Activated CD8-positive, alpha-beta T cell treated with anti-CD3 and anti-CD28 coated beads for 36 hours (primary cell): ENCODE measurements at regions not wholly inside any gene's neighbourhood (a gene's known extent, or its start where the extent isn't known, plus 50 kb on each side); places are given as distances from the start of the nearest gene placed in this dataset.

Experiments
- ATAC-seq: fragments of 200-7000 bp; cut with Tn5 transposase; one replicate; pipeline ENCODE4 v1.10.0; 2021; ENCODE audit warnings: mild to moderate bottlenecking, moderate library complexity
- CTCF ChIA-PET: fragments of 350-600 bp; sonication (Branson Sonifier 250); formaldehyde crosslinking; loops from one replicate; lab custom pipeline; 2021; ENCODE audit warnings: antibody characterized with exemption; lab: Charles Lee
- POLR2A ChIA-PET: fragments of 350-600 bp; sonication (Branson Sonifier 250); formaldehyde crosslinking; loops from one replicate; lab custom pipeline; 2021; ENCODE audit warnings: antibody characterized with exemption; lab: Charles Lee
- DNase-seq: peaks from one replicate; pipeline ENCODE4 v3.0.0-alpha.2; 2020
- H3K27ac Mint-ChIP-seq: one replicate; pipeline ENCODE4 v1.8.0; 2021; ENCODE audit warnings: mild to moderate bottlenecking, mixed read lengths
- H3K27me3 Mint-ChIP-seq: one replicate; pipeline ENCODE4 v1.8.0; 2021; ENCODE audit warnings: mixed read lengths
- H3K36me3 Mint-ChIP-seq: one replicate; pipeline ENCODE4 v1.8.0; 2021; ENCODE audit warnings: low read depth, mixed read lengths
- H3K4me1 Mint-ChIP-seq: one replicate; pipeline ENCODE4 v1.8.0; 2021; ENCODE audit warnings: low read depth, mixed read lengths
- H3K4me3 Mint-ChIP-seq: one replicate; pipeline ENCODE4 v1.8.0; 2021; ENCODE audit warnings: mild to moderate bottlenecking, moderate library complexity, mixed read lengths
- H3K9me3 Mint-ChIP-seq: one replicate; pipeline ENCODE4 v1.8.0; 2021; ENCODE audit warnings: mixed read lengths
- intact Hi-C: fragments of 100-400 bp; cut with micrococcal nuclease; formaldehyde crosslinking; loops from one replicate; pipeline ENCODE4 v1.10.0; 2022
- TF ChIP-seq, protein P1 (sequence below): fragments of 200-600 bp; IDR thresholded peaks from one replicate; pipeline ENCODE4 v1.8.0; 2022; ENCODE audit warnings: antibody characterized with exemption, mild to moderate bottlenecking

DNA sequence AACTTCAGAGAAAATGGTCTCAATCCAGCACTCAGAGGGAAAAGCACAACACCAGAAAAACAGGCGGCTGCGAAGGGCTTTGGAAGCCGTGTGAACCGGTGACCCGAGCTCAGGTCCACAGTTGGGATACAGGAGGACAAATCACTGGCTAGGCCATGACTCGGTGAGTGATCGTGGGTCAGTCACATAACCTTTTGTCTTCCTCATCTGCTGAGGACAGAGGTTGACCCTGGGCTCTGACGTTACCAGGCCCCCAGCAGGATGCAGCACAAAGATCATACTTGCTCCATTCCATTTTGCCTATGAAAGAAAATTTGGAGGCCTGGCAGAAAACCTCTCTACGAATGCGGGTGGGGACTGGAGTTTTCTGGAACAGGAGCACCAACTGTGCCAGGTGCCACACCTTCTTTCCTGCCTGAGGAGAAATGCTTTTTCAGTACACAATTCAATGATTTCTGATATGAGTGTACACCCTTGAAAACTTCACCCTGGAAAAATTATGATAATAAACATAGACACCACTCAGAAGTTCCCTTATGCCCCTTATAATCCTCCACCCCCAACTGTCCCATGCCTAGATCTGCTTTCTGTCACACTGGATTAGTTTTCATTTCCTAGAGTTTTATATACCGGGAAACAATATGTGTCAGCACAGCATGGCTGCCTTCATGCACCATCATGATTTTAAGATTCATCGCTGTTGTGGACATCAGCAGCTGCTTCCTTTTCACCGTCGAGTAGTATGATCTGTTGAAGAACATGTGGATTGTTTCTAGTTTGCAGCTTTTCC lies 85.3 kb upstream of the RALGAPA2 start:
- ChIA-PET POLR2A (no interaction called here), CTCF (interaction anchor here (1.1 kb wide), 1 partner anchor 28 kb away, joined by 3 read pairs; no protein-coding TSS in a partner anchor)
- intact Hi-C loops = no loop called here
- no peaks in the 10 kb centered on the region for H3K27me3 Mint-ChIP-seq
- no peaks in the 10 kb centered on the region for H3K9me3 Mint-ChIP-seq
- no peak overlapping the region for H3K4me3 Mint-ChIP-seq
- no peak for ATAC-seq
- no peaks in the 10 kb centered on the region for H3K36me3 Mint-ChIP-seq
- TF ChIP-seq, protein P1, sequence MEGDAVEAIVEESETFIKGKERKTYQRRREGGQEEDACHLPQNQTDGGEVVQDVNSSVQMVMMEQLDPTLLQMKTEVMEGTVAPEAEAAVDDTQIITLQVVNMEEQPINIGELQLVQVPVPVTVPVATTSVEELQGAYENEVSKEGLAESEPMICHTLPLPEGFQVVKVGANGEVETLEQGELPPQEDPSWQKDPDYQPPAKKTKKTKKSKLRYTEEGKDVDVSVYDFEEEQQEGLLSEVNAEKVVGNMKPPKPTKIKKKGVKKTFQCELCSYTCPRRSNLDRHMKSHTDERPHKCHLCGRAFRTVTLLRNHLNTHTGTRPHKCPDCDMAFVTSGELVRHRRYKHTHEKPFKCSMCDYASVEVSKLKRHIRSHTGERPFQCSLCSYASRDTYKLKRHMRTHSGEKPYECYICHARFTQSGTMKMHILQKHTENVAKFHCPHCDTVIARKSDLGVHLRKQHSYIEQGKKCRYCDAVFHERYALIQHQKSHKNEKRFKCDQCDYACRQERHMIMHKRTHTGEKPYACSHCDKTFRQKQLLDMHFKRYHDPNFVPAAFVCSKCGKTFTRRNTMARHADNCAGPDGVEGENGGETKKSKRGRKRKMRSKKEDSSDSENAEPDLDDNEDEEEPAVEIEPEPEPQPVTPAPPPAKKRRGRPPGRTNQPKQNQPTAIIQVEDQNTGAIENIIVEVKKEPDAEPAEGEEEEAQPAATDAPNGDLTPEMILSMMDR = no peak
- H3K4me1 Mint-ChIP-seq = no peaks in the 10 kb centered on the region
- DNase-seq = no peak
- H3K27ac Mint-ChIP-seq = no peak overlapping the region

DNA sequence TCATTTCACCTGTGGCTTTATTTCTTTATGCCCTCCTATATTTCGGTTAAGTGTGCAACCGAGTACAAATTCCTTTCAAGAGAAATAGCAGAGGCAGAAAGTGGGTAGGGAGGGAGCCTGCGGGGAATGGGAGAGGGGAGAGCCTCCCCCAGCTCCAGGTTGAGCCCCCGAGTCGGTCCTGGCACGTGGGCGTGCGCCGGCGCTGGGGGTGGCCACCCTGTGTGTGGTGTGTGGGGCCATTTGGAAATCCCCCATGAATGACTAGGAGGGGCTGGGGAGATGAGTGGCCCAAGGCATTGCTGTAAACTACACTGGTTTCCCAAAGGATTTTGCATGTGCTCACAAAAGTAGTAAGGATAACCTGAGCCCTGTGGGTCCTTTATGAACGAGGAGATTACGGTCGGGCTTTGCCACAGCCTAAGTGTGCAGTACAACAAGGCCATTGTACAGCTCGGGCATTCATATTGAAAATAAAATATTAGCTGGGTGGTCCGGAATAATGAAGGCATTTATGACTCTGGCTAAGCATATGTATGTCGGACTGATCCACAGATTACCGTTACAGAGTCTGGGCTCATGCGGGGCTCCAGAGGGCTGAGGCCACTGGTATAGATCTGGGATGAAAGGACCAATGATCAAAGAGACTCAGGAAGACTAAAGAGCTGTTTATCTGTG lies 84.5 kb upstream of the RALGAPA2 start:
- ChIA-PET POLR2A (no interaction called here), CTCF (interaction anchor here (1.1 kb wide), 1 partner anchor 28 kb away, joined by 3 read pairs; no protein-coding TSS in a partner anchor)
- no peaks in the 10 kb centered on the region for H3K9me3 Mint-ChIP-seq
- ATAC-seq = no peak
- intact Hi-C loops = no loop called here
- TF ChIP-seq, protein P1 = no peak
- no peak overlapping the region for H3K4me3 Mint-ChIP-seq
- no peak overlapping the region for H3K27ac Mint-ChIP-seq
- no peak for DNase-seq
- no peaks in the 10 kb centered on the region for H3K4me1 Mint-ChIP-seq
- no peaks in the 10 kb centered on the region for H3K36me3 Mint-ChIP-seq
- H3K27me3 Mint-ChIP-seq = no peaks in the 10 kb centered on the region

GRCh38 chr20:20795721-20796120 lies 83.3 kb upstream of the RALGAPA2 start:
- ATAC-seq = no peak
- no peaks in the 10 kb centered on the region for H3K9me3 Mint-ChIP-seq
- no peak for DNase-seq
- no peak overlapping the region for H3K4me3 Mint-ChIP-seq
- H3K36me3 Mint-ChIP-seq = no peaks in the 10 kb centered on the region
- no peak overlapping the region for H3K27ac Mint-ChIP-seq
- H3K27me3 Mint-ChIP-seq = no peaks in the 10 kb centered on the region
- POLR2A ChIA-PET = no interaction called here
- CTCF ChIA-PET = no interaction called here
- TF ChIP-seq, protein P1 = no peak
- intact Hi-C loops = no loop called here
- no peaks in the 10 kb centered on the region for H3K4me1 Mint-ChIP-seq

DNA sequence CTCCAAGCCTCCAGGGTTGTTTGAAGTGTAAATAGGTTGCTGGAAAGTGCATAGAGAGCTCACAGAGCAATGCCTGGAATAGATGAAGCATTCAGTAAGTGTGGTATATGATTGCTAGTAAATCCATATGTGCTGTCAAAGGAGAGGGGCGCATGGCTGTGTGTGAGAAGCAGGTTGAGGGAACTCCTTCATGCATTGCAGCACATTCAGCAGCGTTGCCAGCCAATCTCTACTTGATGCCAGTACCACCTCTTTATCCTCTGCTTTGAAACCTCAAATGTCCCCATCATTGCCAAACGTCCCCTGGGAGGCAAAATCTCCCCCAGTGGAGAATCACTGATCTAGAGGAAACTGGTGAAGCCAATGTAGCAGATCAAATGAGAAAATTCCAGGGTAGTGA lies 82.7 kb upstream of the RALGAPA2 start:
- no peak overlapping the region for H3K4me3 Mint-ChIP-seq
- H3K36me3 Mint-ChIP-seq = no peaks in the 10 kb centered on the region
- no peaks in the 10 kb centered on the region for H3K27me3 Mint-ChIP-seq
- H3K4me1 Mint-ChIP-seq = no peaks in the 10 kb centered on the region
- ChIA-PET POLR2A (no interaction called here), CTCF (no interaction called here)
- intact Hi-C loops = no loop called here
- H3K9me3 Mint-ChIP-seq = no peaks in the 10 kb centered on the region
- ATAC-seq (no peak), DNase-seq (no peak)
- TF ChIP-seq, protein P1 = no peak
- H3K27ac Mint-ChIP-seq = no peak overlapping the region

DNA sequence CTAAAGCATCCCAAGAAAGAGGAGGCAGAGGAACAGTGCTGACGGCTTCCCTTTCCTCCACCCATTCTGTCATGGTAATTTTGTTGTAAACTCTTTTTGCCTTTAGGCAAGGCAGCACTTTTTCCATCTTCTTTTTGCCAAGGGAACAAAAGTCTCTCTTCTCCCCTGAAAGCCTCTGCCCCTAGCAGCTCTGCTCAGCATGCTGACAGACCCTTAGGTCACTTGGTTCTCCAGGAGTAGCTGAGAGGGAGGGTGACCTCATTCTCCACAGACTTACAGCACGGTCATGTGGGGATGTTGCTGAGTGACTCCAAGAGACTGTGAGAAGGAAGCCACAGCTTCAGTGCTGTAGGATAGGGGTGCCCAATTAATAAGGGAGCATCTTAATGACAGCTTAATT lies 81.1 kb upstream of the RALGAPA2 start:
- H3K4me3 Mint-ChIP-seq = no peak overlapping the region

More for the DNA sequence above, 81.1 kb upstream of the RALGAPA2 start:
- POLR2A ChIA-PET = no interaction called here
- peaks cover 4% of the 10 kb centered on the region for H3K27me3 Mint-ChIP-seq
- no peaks in the 10 kb centered on the region for H3K9me3 Mint-ChIP-seq
- TF ChIP-seq, protein P1 = no peak
- intact Hi-C loops = no loop called here
- H3K36me3 Mint-ChIP-seq = no peaks in the 10 kb centered on the region
- CTCF ChIA-PET = interaction anchor here (1.5 kb wide), 1 partner anchor 10 kb away, joined by 4 read pairs; no protein-coding TSS in a partner anchor
- H3K27ac Mint-ChIP-seq = no peak overlapping the region
- H3K4me1 Mint-ChIP-seq = no peaks in the 10 kb centered on the region
- no peak for DNase-seq
- ATAC-seq = no peak
